CD14-positive monocyte (primary cell): ENCODE measurements at regions not wholly inside any gene's neighbourhood (a gene's known extent, or its start where the extent isn't known, plus 50 kb on each side); places are given as distances from the start of the nearest gene placed in this dataset.

Source experiments
- DNase-seq, 3 donors: peaks; one replicate each; pipeline ENCODE4 v3.0.0-alpha.2; 2011 to 2022
- H2AFZ ChIP-seq: 2 replicates; pipeline ENCODE4 v1.6.0; 2012; ENCODE audit warnings: mild to moderate bottlenecking, low read depth, low read length, inconsistent platforms; ENCODE audit not compliant: insufficient read depth, poor library complexity, severe bottlenecking
- H3K27ac ChIP-seq, 2 donors: 1 replicate in 1 of 2; 2 replicates in 1 of 2; pipeline ENCODE4 v1.5.1; 2012 to 2013; ENCODE audit warnings: low read length in 2 of 2, control low read depth in 1 of 2, inconsistent platforms in 1 of 2, low read depth in 1 of 2, mild to moderate bottlenecking in 1 of 2
- H3K27me3 ChIP-seq, 2 donors: one replicate each; pipeline versions ENCODE4 v1.6.0 to v1.6.1; 2011 to 2013; ENCODE audit warnings: low read length in 2 of 2; ENCODE audit not compliant: control insufficient read depth in 2 of 2, insufficient read depth in 2 of 2
- H3K36me3 ChIP-seq, 2 donors: replicated peaks in 1 of 2; 1 replicate in 1 of 2; 2 replicates in 1 of 2; pipeline versions ENCODE4 v1.5.1 to v1.6.1; 2012 to 2013; ENCODE audit warnings: low read length in 2 of 2, control low read depth in 1 of 2, inconsistent platforms in 1 of 2, mild to moderate bottlenecking in 1 of 2; ENCODE audit not compliant: insufficient read depth in 2 of 2, control insufficient read depth in 1 of 2
- H3K4me1 ChIP-seq, 2 donors: 1 replicate in 1 of 2; 2 replicates in 1 of 2; pipeline versions ENCODE4 v1.5.1 to v1.6.1; 2012 to 2013; ENCODE audit warnings: low read length in 2 of 2, control low read depth in 1 of 2, inconsistent platforms in 1 of 2, mild to moderate bottlenecking in 1 of 2, moderate library complexity in 1 of 2; ENCODE audit not compliant: insufficient read depth in 2 of 2, control insufficient read depth in 1 of 2
- H3K4me2 ChIP-seq: replicated peaks from 2 replicates; pipeline ENCODE3; 2012; ENCODE audit warnings: low read length, moderate library complexity, mild to moderate bottlenecking; ENCODE audit not compliant: poor library complexity, severe bottlenecking; ENCODE audit errors: extremely low read depth
- H3K4me3 ChIP-seq, 3 experiments: fragments of 200-600 bp in 1 of 3; sonication (generic) in 1 of 3; replicated peaks in 1 of 3; 1 replicate in 2 of 3; 2 replicates in 1 of 3; pipeline ENCODE4 v1.5.1; 2011 to 2013; ENCODE audit warnings: low read length in 3 of 3, mild to moderate bottlenecking in 3 of 3, control low read depth in 2 of 3, low read depth in 2 of 3, inconsistent platforms in 1 of 3, moderate library complexity in 1 of 3
- H3K79me2 ChIP-seq: 2 replicates; pipeline ENCODE4 v1.6.0; 2012; ENCODE audit warnings: mild to moderate bottlenecking, control low read depth, inconsistent platforms, low read length, moderate library complexity; ENCODE audit not compliant: insufficient read depth
- H3K9ac ChIP-seq: 2 replicates; pipeline ENCODE4 v1.6.0; 2017; ENCODE audit warnings: low read length, mild to moderate bottlenecking; ENCODE audit not compliant: insufficient read depth, poor library complexity, severe bottlenecking
- H3K9me3 ChIP-seq, 2 donors: replicated peaks in 1 of 2; 1 replicate in 1 of 2; 2 replicates in 1 of 2; pipeline versions ENCODE4 v1.5.1 to v1.6.1; 2012 to 2013; ENCODE audit warnings: low read length in 2 of 2, control low read depth in 1 of 2; ENCODE audit not compliant: control insufficient read depth in 1 of 2, insufficient read depth in 1 of 2
- H4K20me1 ChIP-seq: 2 replicates; pipeline ENCODE4 v1.6.0; 2012; ENCODE audit warnings: mild to moderate bottlenecking, low read length, control low read depth, moderate library complexity; ENCODE audit not compliant: insufficient read depth
- H3K27ac Mint-ChIP-seq, 7 donors: one replicate each; pipeline ENCODE4 v1.8.0; 2020; ENCODE audit warnings: mild to moderate bottlenecking in 7 of 7, mixed read lengths in 7 of 7, moderate library complexity in 6 of 7, inconsistent platforms in 2 of 7
- H3K27me3 Mint-ChIP-seq, 3 donors: one replicate each; pipeline ENCODE4 v1.8.0; 2021 to 2022; ENCODE audit warnings: low read depth in 3 of 3, mild to moderate bottlenecking in 3 of 3, mixed read lengths in 3 of 3, moderate library complexity in 3 of 3, inconsistent platforms in 1 of 3
- H3K36me3 Mint-ChIP-seq, 2 donors: one replicate each; pipeline ENCODE4 v1.8.0; 2020; ENCODE audit warnings: mixed read lengths in 2 of 2, inconsistent platforms in 1 of 2, mild to moderate bottlenecking in 1 of 2
- H3K4me1 Mint-ChIP-seq: one replicate; pipeline ENCODE4 v1.8.0; 2020; ENCODE audit warnings: mild to moderate bottlenecking, mixed read lengths
- H3K4me3 Mint-ChIP-seq, 2 donors: one replicate each; pipeline ENCODE4 v1.8.0; 2020; ENCODE audit warnings: mild to moderate bottlenecking in 2 of 2, mixed read lengths in 2 of 2, moderate library complexity in 1 of 2
- H3K9me3 Mint-ChIP-seq, 7 donors: one replicate each; pipeline ENCODE4 v1.8.0; 2020 to 2022; ENCODE audit warnings: mixed read lengths in 7 of 7, mild to moderate bottlenecking in 6 of 7, moderate library complexity in 6 of 7, inconsistent platforms in 2 of 7
- WGBS: methylation state at CpG from one replicate; pipeline ENCODE4 v1.1.5; 2013; ENCODE audit warnings: missing lambda C conversion rate; ENCODE audit not compliant: insufficient coverage; 5-methylcytosine and 5-hydroxymethylcytosine counted together
- intact Hi-C, 2 donors: fragments of 100-400 bp; cut with micrococcal nuclease; formaldehyde crosslinking; loops; one replicate each; pipeline versions ENCODE4 v1.15.0 to v1.15.1; 2023
- TF ChIP-seq, protein P1 (sequence below): fragments of 200-600 bp; IDR thresholded peaks from one replicate; pipeline ENCODE4 v1.8.0; 2022; ENCODE audit warnings: antibody characterized with exemption, mild to moderate bottlenecking

- H3K36me3 Mint-ChIP-seq, result no peaks in the 10 kb centered on the region
- no peaks in the 10 kb centered on the region for H4K20me1 ChIP-seq
- peaks cover 0 to 5% of the 10 kb centered on the region in 2 donors for H3K9me3 ChIP-seq
- DNase-seq, result no peak
- peaks cover 0 to 6% (median 0%) of the 10 kb centered on the region in 7 donors for H3K9me3 Mint-ChIP-seq
- H3K9ac ChIP-seq, result no peak overlapping the region
- TF ChIP-seq, protein P1, sequence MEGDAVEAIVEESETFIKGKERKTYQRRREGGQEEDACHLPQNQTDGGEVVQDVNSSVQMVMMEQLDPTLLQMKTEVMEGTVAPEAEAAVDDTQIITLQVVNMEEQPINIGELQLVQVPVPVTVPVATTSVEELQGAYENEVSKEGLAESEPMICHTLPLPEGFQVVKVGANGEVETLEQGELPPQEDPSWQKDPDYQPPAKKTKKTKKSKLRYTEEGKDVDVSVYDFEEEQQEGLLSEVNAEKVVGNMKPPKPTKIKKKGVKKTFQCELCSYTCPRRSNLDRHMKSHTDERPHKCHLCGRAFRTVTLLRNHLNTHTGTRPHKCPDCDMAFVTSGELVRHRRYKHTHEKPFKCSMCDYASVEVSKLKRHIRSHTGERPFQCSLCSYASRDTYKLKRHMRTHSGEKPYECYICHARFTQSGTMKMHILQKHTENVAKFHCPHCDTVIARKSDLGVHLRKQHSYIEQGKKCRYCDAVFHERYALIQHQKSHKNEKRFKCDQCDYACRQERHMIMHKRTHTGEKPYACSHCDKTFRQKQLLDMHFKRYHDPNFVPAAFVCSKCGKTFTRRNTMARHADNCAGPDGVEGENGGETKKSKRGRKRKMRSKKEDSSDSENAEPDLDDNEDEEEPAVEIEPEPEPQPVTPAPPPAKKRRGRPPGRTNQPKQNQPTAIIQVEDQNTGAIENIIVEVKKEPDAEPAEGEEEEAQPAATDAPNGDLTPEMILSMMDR, result no peak
- H3K27ac Mint-ChIP-seq, result no peak overlapping the region
- no peaks in the 10 kb centered on the region for H3K4me1 Mint-ChIP-seq
- peaks cover 0 to 4% (median 2%) of the 10 kb centered on the region in 3 donors for H3K27me3 Mint-ChIP-seq
- H3K4me2 ChIP-seq, result no peak overlapping the region
- H3K79me2 ChIP-seq, result no peaks in the 10 kb centered on the region
- 90% methylated on average over 2 of the region's 2 CpGs for WGBS
- intact Hi-C loops, result no loop called here
- H3K27me3 ChIP-seq, result peaks cover 0 to 2% of the 10 kb centered on the region in 2 donors
- no peak overlapping the region for H3K4me3 ChIP-seq
- H3K36me3 ChIP-seq, result no peaks in the 10 kb centered on the region
- H3K4me1 ChIP-seq, result no peaks in the 10 kb centered on the region
- no peak overlapping the region for H3K4me3 Mint-ChIP-seq
- H3K27ac ChIP-seq, result no peak overlapping the region
- no peak overlapping the region for H2AFZ ChIP-seq
These were observed 266.9 kb downstream of the KTN1 start for GRCh38 chr14:55846826-55847446.

DNA sequence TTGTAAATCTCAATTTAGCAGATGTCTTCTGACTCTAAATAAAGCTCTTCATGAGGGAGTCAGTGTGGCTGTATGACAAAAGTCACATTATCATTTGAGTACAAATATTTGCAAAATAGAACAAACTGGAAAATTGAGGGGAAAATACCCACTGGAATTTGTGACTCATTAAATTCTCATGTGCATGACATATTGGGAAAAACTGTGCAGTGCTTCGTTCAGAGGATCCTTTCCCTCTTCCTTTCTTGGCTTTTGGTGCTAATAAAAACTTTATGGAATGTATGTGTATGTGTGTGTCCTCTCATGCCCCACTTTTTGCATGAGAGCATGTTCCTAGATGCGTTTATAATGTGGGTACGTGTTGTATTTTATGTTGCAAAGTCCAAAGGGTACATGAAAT is 267.8 kb downstream of the KTN1 start:
- no CpG with 5 or more reads among the region's 3 CpGs for WGBS
- intact Hi-C loops, result no loop called here

More for the DNA sequence above, 267.8 kb downstream of the KTN1 start:
- H3K36me3 ChIP-seq, result no peaks in the 10 kb centered on the region
- no peaks in the 10 kb centered on the region for H3K79me2 ChIP-seq
- H3K9me3 ChIP-seq, result peaks cover 4 to 9% of the 10 kb centered on the region in 2 donors
- no peaks in the 10 kb centered on the region for H3K4me1 ChIP-seq
- no peak overlapping the region for H2AFZ ChIP-seq
- Mint-ChIP-seq H3K9me3 (peaks cover 0 to 6% (median 0%) of the 10 kb centered on the region in 7 donors), H3K36me3 (no peaks in the 10 kb centered on the region), H3K27ac (no peak overlapping the region), H3K4me1 (no peaks in the 10 kb centered on the region), H3K27me3 (peaks cover 0 to 4% (median 2%) of the 10 kb centered on the region in 3 donors), H3K4me3 (no peak overlapping the region)
- H3K4me2 ChIP-seq, result no peak overlapping the region
- TF ChIP-seq, protein P1, result no peak
- H3K9ac ChIP-seq, result no peak overlapping the region
- H3K4me3 ChIP-seq, result no peak overlapping the region
- no peak for DNase-seq
- peaks cover 0 to 2% of the 10 kb centered on the region in 2 donors for H3K27me3 ChIP-seq
- no peaks in the 10 kb centered on the region for H4K20me1 ChIP-seq
- H3K27ac ChIP-seq, result no peak overlapping the region
